Stimulated activated CD4-positive, alpha-beta T cell treated with anti-CD3 and anti-CD28 coated beads, Interleukin-1b, Interleukin-23, amount 100 ng/mL, for 24 hours (primary cell): ENCODE measurements at regions not wholly inside any gene's neighbourhood (a gene's known extent, or its start where the extent isn't known, plus 50 kb on each side); places are given as distances from the start of the nearest gene placed in this dataset.

Experiments used
- DNase-seq, 4 experiments: peaks; one replicate each; pipeline ENCODE4 v3.0.0-alpha.2; 2020; ENCODE audit warnings: low read depth in 4 of 4, low spot score in 1 of 4

DNA sequence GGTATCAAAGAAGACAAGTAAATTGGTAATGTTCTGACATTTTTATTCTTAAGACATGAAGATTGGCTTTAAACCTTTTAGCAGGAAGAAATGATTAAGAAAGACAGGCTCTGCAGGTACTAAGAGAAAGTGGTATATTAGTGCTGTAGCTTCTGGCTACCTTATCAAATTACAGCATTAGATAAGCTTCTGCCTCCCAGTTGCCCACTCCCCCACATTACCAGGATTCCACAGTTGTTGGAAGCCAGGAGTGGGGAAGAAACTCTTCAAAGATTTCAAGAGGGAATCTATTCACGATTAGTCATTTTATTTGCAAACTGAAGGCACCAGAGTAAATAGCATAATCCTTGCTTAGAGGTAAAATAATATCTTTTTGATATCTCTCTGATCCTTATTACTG lies 274.9 kb downstream of the LMO4 start:
- DNase-seq = no peak

- no peak for DNase-seq
Observed at GRCh38 chr1:87612956-87613355, 284.3 kb downstream of the LMO4 start.

- DNase-seq = no peak
Observed at GRCh38 chr1:87615491-87615890, 286.8 kb downstream of the LMO4 start.

GRCh38 chr1:87615901-87616300 lies 287.2 kb downstream of the LMO4 start:
- DNase-seq = no peak

GRCh38 chr1:87620807-87621206 lies 292.1 kb downstream of the LMO4 start:
- DNase-seq = no peak

GRCh38 chr1:87629673-87630072 lies 301.0 kb downstream of the LMO4 start:
- DNase-seq = no peak

DNA sequence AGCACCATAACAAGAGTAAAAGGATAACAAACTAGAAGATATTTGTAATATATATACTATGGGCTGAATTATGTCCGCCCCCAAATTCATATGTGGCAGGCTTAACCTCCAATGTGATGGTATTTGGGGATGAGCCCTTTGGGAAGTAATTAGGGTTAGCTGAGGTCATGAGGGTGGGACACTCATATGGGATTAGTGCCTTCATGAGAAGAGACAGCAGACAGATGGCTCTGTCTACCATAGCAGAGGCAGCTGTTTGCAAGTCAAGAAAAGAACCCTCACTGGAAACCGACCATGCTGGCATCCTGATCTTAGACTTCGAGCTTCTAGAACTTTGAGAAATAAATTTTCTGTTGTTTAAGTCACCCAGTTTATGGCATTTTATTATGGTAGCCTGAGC lies 303.6 kb downstream of the LMO4 start:
- no peak for DNase-seq

DNA sequence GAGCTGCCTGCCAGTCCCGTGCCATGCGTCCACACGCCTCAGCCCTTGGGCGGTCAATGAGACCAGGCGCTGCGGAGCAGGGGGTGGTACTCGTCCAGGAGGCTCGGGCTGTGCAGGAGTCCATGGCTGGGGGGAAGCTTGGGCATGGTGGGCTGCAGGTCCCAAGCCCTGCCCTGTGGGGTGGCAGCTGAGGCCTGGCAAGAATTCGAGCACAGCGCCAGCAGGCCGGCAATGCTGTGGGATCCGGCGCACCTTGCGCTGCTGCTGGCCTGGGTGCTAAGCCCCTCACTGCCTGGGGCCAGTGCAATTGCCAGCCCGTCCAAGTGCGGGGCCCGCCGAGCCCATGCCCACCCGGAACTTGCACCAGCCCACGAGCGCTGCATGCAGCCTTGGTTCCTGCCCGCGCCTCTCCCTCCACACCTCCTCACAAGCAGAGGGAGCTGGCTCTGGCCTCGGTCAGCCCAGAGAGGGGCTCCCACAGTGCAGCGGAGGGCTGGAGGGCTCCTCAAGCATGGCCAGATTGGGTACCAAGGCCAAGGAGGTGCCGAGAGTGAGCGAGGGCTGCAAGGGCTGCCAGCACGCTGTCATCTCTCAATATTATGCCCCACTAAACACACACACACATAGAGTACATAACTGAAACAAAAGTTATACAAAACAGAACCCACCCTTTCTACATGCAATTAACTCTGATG lies 307.7 kb downstream of the LMO4 start:
- DNase-seq = no peak

DNA sequence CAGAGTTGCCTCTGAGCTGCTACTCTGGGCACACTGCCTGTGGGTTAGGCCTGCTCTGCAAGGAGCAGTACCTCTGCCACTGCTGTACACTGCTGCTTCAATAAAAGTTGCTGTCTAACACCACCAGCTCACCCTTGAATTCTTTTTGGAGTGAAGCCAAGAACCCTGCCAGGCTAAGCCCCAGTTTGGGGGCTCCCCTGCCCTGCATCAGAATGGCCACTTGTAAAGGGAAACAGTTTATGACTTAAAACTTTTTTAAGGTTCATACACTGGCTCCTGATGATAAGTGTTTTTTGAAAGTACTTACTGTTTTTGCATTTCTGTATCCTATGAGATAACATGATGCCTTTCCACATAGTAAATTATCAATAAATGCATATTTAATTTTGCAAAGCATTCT lies 310.0 kb downstream of the LMO4 start:
- DNase-seq = no peak

DNA sequence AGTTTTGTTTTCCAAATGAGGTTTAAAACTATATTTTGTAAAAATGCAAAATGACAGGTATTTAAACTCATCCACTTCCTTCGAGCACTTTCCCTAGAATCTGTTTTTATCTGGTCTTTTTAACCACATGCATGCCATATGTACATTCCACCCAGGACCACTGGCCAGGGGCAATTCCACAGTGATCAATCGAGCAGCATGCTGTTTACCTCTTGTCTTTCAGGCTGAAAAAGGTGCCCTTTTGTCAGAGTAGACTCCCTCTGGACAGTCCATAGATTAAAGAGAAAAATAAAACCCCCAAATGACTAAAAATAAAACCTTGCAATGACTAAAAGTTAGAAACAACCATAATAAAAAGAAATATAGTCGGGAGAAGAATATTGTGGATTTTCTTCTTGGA lies 313.3 kb downstream of the LMO4 start:
- DNase-seq = no peak

GRCh38 chr1:87642581-87643221 lies 314.0 kb downstream of the LMO4 start:
- DNase-seq = no peak

DNA sequence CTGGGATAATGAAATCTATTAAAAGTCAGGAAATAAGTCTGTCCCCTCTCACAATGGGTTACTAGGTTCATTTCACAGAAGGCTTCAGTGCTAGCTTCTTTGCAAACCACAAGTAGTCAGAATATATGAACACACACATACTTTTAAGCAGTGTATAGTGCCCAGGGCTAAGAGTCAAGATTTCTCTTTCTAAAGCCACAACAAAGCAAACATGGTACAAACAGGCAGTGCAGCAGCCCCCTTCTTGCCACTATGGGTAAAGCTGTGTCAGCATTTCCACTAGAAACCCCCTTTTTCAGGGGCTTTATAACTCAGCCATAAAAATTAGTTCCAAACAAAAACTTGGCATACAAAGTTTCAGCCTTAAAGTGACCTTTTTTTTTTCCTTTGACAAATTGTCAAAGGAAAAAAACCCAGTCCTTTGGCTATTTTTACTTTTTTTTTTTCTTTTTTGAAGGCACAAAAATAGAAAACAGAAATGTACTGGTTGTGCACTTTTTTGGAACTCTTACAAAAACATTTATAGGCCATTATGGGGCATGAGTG lies 315.4 kb downstream of the LMO4 start:
- no peak for DNase-seq

GRCh38 chr1:87644579-87645190 lies 316.0 kb downstream of the LMO4 start:
- DNase-seq = no peak

DNA sequence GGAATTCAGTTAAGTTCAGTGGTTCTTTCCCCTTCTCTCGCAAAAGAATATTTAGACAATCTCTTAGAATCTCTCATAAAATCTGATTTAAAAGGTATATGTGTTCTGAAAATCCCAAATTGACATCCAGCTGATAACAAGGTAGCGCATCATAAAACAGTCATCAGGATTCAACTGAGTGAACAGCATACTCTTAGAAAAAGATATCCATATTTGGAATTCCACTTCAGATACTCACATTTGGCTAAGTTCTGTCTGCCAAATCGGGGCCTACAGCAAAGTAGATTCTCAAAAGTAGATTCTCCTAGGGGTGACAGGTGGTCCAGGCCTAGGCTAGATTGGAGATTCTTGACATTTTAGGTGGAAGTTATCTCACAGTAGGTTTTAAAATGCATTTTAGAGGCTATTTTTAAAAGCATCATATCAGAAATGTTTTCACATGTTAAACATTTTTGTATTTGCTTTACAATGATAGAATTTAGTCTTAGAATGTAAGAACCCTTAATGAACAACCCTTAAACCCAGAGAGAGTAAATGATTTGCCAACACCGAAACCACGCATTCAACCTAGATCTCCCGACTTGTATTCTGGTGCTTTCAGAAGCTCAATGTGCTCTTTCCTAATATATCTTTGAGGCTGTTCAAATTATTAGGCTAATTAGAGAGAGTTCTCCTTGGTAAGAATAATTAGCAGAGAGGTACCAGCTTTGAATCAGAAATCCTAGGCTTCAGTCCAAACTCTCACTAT lies 318.9 kb downstream of the LMO4 start:
- DNase-seq = no peak

- no peak for DNase-seq
Observed at GRCh38 chr1:87648323-87649119, 319.8 kb downstream of the LMO4 start.

DNA sequence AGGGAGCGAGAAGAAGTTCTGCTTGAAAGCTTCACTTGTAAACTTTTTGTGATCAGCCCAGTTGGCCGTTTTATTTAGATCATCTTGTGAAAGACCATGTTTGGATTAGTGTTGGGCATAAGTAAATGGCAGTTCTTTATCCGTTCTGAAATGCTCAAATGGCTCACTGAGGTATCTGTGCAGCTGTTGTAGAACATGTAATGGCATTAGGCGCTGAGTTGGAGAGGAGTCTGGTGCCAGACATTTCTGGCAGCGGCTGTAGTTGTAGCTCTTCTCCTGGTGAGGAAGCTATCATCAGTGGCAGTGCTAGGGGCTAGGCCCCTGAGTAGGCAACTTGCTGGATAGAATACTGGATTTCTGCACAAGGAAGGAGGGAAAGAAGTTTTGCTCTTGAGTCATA lies 321.6 kb downstream of the LMO4 start:
- no peak for DNase-seq

DNA sequence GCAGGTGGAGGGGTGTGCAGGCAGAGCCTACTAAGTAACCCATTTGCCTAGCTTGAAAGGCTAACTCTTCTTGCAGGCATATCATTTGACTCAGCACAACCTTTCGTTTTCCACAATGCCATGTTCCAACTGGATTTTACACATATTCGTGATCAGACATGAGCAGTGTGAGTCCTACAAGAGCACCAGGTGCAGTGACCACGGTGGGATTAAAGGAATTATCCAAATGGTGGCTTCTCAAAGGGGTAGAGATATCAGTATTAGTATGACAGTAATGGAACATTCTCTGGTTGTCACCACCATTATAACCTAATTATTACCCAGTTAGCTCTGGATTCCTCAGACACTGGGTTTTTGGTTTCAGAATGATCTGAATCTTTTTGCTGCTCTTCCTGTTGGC lies 323.5 kb downstream of the LMO4 start:
- no peak for DNase-seq

DNA sequence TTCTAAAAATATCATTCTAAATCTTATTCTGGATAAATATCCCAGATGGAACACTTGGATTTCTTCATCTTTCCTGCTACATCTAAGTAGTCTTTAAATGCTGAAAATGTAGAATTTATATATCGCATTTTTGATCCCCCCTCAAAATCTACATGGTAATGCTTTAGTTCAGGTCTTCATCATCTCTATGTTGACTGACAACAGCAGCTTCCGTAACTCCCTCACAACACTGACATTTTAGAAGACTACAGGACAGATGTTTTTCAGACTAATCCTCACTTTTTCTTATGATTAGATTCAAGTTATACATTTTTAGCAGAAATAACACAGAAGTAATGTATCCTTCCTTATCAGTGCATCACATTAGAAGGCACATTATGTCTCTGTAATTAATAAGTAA lies 336.5 kb downstream of the LMO4 start:
- DNase-seq = no peak

- DNase-seq = no peak
Observed at GRCh38 chr1:87666681-87667080, 338.0 kb downstream of the LMO4 start.

- no peak for DNase-seq
Observed at GRCh38 chr1:87669674-87670073, 341.0 kb downstream of the LMO4 start.

- DNase-seq = no peak
Observed at GRCh38 chr1:87673309-87673708, 344.6 kb downstream of the LMO4 start.
